Liver (tissue), 3 donors: ENCODE measurements at regions not wholly inside any gene's neighbourhood (a gene's known extent, or its start where the extent isn't known, plus 50 kb on each side); places are given as distances from the start of the nearest gene placed in this dataset.

Experiments used
- ATF3 ChIP-seq: IDR thresholded peaks from 2 replicates; pipeline ENCODE4 v1.6.1; 2016; ENCODE audit warnings: antibody characterized with exemption
- GABPA ChIP-seq, 2 donors: IDR thresholded peaks in 1 of 2; conservative IDR thresholded peaks in 1 of 2; 2 replicates each; pipeline ENCODE4 v1.6.1; 2016; ENCODE audit warnings: antibody characterized with exemption in 2 of 2, mild to moderate bottlenecking in 1 of 2, moderate library complexity in 1 of 2
- HNF4A ChIP-seq, 2 donors: conservative IDR thresholded peaks; 2 replicates each; pipeline ENCODE4 v1.6.1; 2016; ENCODE audit warnings: antibody characterized with exemption in 2 of 2, mild to moderate bottlenecking in 2 of 2
- MAX ChIP-seq: IDR thresholded peaks from 2 replicates; pipeline ENCODE4 v1.6.1; 2016; ENCODE audit warnings: antibody characterized with exemption
- RAD21 ChIP-seq, 2 donors: IDR thresholded peaks; 2 replicates each; pipeline ENCODE4 v1.6.1; 2016; ENCODE audit warnings: antibody characterized with exemption in 2 of 2, mild to moderate bottlenecking in 2 of 2
- REST ChIP-seq: IDR thresholded peaks from 2 replicates; pipeline ENCODE4 v1.6.1; 2016; ENCODE audit warnings: antibody characterized with exemption, mild to moderate bottlenecking
- RXRA ChIP-seq, 2 donors: IDR thresholded peaks; 2 replicates each; pipeline ENCODE4 v1.6.1; 2017 to 2018; ENCODE audit warnings: antibody characterized with exemption in 2 of 2, mild to moderate bottlenecking in 1 of 2
- TAF1 ChIP-seq: conservative IDR thresholded peaks from 2 replicates; pipeline ENCODE4 v1.6.1; 2016; ENCODE audit warnings: antibody characterized with exemption, mild to moderate bottlenecking
- YY1 ChIP-seq: IDR thresholded peaks from 2 replicates; pipeline ENCODE4 v1.6.1; 2016; ENCODE audit warnings: antibody characterized with exemption, mild to moderate bottlenecking
- ZBTB33 ChIP-seq: IDR thresholded peaks from 2 replicates; pipeline ENCODE4 v1.6.1; 2016; ENCODE audit warnings: antibody characterized with exemption
- TF ChIP-seq, protein P1 (sequence below): fragments of 150-350 bp; IDR thresholded peaks from 2 replicates; pipeline ENCODE4 v1.5.1; 2017; ENCODE audit warnings: improper control_type of control experiment, low read depth, low read length; ENCODE audit not compliant: missing input control
- donor health status: healthy.
- donor health status: healthy.

- TF ChIP-seq YY1 (no peak), ATF3 (no peak), GABPA (IDR thresholded peaks at IDR 0.05 in 1 of 2, conservative IDR thresholded peaks at IDR 0.05 in 1 of 2) (no peak), RAD21 (IDR thresholded peaks at IDR 0.05) (no peak), MAX (no peak), RXRA (IDR thresholded peaks at IDR 0.05) (no peak), TAF1 (no peak), HNF4A (conservative IDR thresholded peaks at IDR 0.05) (no peak), REST (no peak), ZBTB33 (no peak)
- TF ChIP-seq, protein P1, sequence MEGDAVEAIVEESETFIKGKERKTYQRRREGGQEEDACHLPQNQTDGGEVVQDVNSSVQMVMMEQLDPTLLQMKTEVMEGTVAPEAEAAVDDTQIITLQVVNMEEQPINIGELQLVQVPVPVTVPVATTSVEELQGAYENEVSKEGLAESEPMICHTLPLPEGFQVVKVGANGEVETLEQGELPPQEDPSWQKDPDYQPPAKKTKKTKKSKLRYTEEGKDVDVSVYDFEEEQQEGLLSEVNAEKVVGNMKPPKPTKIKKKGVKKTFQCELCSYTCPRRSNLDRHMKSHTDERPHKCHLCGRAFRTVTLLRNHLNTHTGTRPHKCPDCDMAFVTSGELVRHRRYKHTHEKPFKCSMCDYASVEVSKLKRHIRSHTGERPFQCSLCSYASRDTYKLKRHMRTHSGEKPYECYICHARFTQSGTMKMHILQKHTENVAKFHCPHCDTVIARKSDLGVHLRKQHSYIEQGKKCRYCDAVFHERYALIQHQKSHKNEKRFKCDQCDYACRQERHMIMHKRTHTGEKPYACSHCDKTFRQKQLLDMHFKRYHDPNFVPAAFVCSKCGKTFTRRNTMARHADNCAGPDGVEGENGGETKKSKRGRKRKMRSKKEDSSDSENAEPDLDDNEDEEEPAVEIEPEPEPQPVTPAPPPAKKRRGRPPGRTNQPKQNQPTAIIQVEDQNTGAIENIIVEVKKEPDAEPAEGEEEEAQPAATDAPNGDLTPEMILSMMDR: no peak
These were observed 71.2 kb downstream of the MAIP1 start for GRCh38 chr2:200026332-200027230.
